ENCODE measurements at regions not wholly inside any gene's neighbourhood (a gene's known extent, or its start where the extent isn't known, plus 50 kb on each side); places are given as distances from the start of the nearest gene placed in this dataset.

DNA sequence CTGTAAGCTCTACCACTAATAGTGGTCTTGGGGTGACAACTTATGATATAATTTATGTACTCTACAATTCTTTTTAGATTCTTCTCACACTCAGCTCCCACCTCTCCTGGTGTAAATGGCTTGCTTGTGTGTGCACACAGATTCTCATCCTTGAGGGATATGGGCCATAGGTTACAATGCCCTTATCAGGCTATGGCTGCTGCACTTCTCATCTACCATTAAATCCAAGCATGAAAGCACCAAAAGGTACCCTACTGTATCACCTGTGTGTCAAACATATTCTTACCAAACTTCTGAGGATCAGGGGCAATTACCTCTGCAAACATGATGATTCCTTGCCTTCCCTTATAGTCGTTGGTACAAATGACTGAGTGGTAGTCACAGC, 891.9 kb downstream of the SQOR start:
- TF ChIP-seq EZH2 (conservative IDR thresholded peaks at IDR 0.05; ENCODE audit: low read depth, low read length) = no peak
- no peak for TF ChIP-seq YEATS2 (CRISPR knock-in tag; IDR thresholded peaks at IDR 0.05; ENCODE audit: borderline replicate concordance)
- TF ChIP-seq HDAC2 (CRISPR knock-in tag; IDR thresholded peaks at IDR 0.05) = no peak
- TF ChIP-seq NFIB (CRISPR knock-in tag; IDR thresholded peaks at IDR 0.05; ENCODE audit: borderline replicate concordance) = no peak
- TF ChIP-seq FIP1L1 (IDR thresholded peaks at IDR 0.05; ENCODE audit: borderline replicate concordance, insufficient read depth, low read depth, low read length) = no peak
- TF ChIP-seq POLR2A (IDR thresholded peaks at IDR 0.05; ENCODE audit: insufficient read depth in 1 of 2, low read depth in 2 of 2, low read length in 2 of 2) = no peak
- TF ChIP-seq, protein P1, sequence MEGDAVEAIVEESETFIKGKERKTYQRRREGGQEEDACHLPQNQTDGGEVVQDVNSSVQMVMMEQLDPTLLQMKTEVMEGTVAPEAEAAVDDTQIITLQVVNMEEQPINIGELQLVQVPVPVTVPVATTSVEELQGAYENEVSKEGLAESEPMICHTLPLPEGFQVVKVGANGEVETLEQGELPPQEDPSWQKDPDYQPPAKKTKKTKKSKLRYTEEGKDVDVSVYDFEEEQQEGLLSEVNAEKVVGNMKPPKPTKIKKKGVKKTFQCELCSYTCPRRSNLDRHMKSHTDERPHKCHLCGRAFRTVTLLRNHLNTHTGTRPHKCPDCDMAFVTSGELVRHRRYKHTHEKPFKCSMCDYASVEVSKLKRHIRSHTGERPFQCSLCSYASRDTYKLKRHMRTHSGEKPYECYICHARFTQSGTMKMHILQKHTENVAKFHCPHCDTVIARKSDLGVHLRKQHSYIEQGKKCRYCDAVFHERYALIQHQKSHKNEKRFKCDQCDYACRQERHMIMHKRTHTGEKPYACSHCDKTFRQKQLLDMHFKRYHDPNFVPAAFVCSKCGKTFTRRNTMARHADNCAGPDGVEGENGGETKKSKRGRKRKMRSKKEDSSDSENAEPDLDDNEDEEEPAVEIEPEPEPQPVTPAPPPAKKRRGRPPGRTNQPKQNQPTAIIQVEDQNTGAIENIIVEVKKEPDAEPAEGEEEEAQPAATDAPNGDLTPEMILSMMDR (CRISPR knock-in tag; IDR thresholded peaks at IDR 0.05) = no peak
